ENCODE measurements at regions not wholly inside any gene's neighbourhood (a gene's known extent, or its start where the extent isn't known, plus 50 kb on each side); places are given as distances from the start of the nearest gene placed in this dataset.

DNA sequence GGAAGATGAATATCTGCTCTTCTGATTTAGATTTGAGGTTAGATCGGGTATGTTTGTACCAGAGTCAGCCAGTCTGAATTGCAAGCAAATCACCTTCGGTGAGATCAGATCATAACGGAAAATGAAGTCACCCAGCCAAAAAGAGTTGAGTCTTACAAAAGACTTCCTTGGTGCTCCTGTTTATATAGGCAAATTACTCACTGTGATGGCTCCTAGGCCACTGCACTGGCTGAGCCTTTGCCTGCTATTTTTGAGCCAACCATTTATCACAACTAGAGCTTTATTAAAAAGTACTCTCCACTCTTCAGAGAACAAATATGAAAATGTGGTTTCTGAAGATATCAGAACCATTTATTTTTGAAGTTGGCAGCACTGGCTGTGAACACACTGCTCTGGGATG lies 277.7 kb upstream of the PCSK5 start:
- Mint-ChIP-seq H3K27me3 (ENCODE audit: low read depth in 2 of 2) (peaks cover 0 to 3% of the 10 kb centered on the region in 2 donors), H3K9me3 (peaks cover 0 to 11% of the 10 kb centered on the region in 2 donors), H3K27ac (no peak overlapping the region), H3K4me3 (no peak overlapping the region), H3K36me3 (no peaks in the 10 kb centered on the region), H3K4me1 (no peaks in the 10 kb centered on the region)
- DNase-seq, result no peak
- intact Hi-C loops (cut with micrococcal nuclease), result no loop called here
- TF ChIP-seq, protein P1, sequence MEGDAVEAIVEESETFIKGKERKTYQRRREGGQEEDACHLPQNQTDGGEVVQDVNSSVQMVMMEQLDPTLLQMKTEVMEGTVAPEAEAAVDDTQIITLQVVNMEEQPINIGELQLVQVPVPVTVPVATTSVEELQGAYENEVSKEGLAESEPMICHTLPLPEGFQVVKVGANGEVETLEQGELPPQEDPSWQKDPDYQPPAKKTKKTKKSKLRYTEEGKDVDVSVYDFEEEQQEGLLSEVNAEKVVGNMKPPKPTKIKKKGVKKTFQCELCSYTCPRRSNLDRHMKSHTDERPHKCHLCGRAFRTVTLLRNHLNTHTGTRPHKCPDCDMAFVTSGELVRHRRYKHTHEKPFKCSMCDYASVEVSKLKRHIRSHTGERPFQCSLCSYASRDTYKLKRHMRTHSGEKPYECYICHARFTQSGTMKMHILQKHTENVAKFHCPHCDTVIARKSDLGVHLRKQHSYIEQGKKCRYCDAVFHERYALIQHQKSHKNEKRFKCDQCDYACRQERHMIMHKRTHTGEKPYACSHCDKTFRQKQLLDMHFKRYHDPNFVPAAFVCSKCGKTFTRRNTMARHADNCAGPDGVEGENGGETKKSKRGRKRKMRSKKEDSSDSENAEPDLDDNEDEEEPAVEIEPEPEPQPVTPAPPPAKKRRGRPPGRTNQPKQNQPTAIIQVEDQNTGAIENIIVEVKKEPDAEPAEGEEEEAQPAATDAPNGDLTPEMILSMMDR (IDR thresholded peaks at IDR 0.05), result no peak
- Histone ChIP-seq H3K4me3 (ENCODE audit: low read length) (no peak overlapping the region), H3K9me3 (ENCODE audit: control insufficient read depth, insufficient read depth, low read length) (no peaks in the 10 kb centered on the region), H3K36me3 (ENCODE audit: control insufficient read depth, insufficient read depth, low read length) (no peaks in the 10 kb centered on the region), H3K4me1 (ENCODE audit: control insufficient read depth, insufficient read depth, low read length) (no peaks in the 10 kb centered on the region), H3K27me3 (ENCODE audit: control insufficient read depth, insufficient read depth, low read length) (no peaks in the 10 kb centered on the region), H3K27ac (ENCODE audit: low read length) (no peak overlapping the region)
- ATAC-seq, result no peak
- 65% methylated on average over 3 of the region's 3 CpGs for WGBS (ENCODE audit: insufficient coverage)

DNA sequence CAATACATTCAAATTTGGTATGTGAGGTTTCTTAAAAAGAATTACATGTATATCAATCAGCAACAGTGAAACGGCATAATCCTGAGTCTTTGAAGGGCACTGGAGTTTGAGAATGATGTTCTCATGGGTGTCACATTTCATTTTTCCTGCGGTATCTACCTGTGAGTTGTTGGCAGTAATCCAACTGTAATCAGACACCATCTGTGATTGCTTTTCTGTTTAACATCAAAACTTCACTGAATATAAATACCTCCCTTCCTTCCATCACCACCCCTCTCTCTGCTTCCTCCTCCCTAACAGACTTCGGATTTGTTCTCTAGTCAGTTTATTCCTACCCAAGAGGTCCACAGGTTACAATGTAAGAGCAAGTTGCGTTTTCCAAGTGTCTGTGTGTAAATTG lies 275.2 kb upstream of the PCSK5 start:
- intact Hi-C loops (cut with micrococcal nuclease), result no loop called here
- WGBS (ENCODE audit: insufficient coverage), result 88% methylated on average over 4 of the region's 4 CpGs

DNA sequence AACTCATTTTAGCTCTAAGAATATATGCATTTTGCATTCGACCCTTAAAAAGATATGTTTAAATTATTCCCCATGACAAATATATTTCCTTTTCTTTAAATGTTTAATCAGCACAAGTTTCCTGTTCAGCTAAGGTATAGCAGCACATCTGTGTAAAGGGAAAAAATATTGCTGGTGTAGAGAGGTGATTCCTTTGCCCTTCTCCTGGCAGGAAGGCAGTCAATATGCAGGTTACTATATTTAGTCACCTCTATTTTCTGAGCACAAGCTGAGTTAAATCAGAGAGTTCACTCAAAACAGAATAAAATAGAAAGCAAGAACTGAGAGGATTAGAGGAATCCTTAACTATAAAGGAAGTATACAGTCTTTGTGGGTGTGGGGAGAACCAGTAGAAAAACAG lies 274.4 kb upstream of the PCSK5 start:
- TF ChIP-seq, protein P1 (IDR thresholded peaks at IDR 0.05), result no peak
- no peak overlapping the region for H3K27ac Mint-ChIP-seq
- intact Hi-C loops (cut with micrococcal nuclease), result no loop called here
- no peaks in the 10 kb centered on the region for H3K4me1 Mint-ChIP-seq
- DNase-seq (no peak), ATAC-seq (no peak)
- no peak overlapping the region for H3K27ac ChIP-seq (ENCODE audit: low read length)
- no peaks in the 10 kb centered on the region for H3K36me3 ChIP-seq (ENCODE audit: control insufficient read depth, insufficient read depth, low read length)
- H3K27me3 ChIP-seq (ENCODE audit: control insufficient read depth, insufficient read depth, low read length), result no peaks in the 10 kb centered on the region
- WGBS (ENCODE audit: insufficient coverage), result 20% methylated on average over 1 of the region's 1 CpG
- H3K36me3 Mint-ChIP-seq, result no peaks in the 10 kb centered on the region
- peaks cover 0 to 6% of the 10 kb centered on the region in 2 donors for H3K9me3 Mint-ChIP-seq
- no peak overlapping the region for H3K4me3 ChIP-seq (ENCODE audit: low read length)
- H3K9me3 ChIP-seq (ENCODE audit: control insufficient read depth, insufficient read depth, low read length), result no peaks in the 10 kb centered on the region
- no peaks in the 10 kb centered on the region for H3K4me1 ChIP-seq (ENCODE audit: control insufficient read depth, insufficient read depth, low read length)
- no peak overlapping the region for H3K4me3 Mint-ChIP-seq
- no peaks in the 10 kb centered on the region for H3K27me3 Mint-ChIP-seq (ENCODE audit: low read depth in 2 of 2)

More for the DNA sequence above, 275.2 kb upstream of the PCSK5 start:
- no peak for DNase-seq
- Mint-ChIP-seq H3K4me3 (no peak overlapping the region), H3K27me3 (ENCODE audit: low read depth in 2 of 2) (peaks cover 0 to 3% of the 10 kb centered on the region in 2 donors), H3K36me3 (no peaks in the 10 kb centered on the region), H3K9me3 (peaks cover 0 to 8% of the 10 kb centered on the region in 2 donors), H3K4me1 (no peaks in the 10 kb centered on the region), H3K27ac (no peak overlapping the region)
- no peaks in the 10 kb centered on the region for H3K27me3 ChIP-seq (ENCODE audit: control insufficient read depth, insufficient read depth, low read length)
- no peak overlapping the region for H3K27ac ChIP-seq (ENCODE audit: low read length)
- no peaks in the 10 kb centered on the region for H3K4me1 ChIP-seq (ENCODE audit: control insufficient read depth, insufficient read depth, low read length)
- TF ChIP-seq, protein P1 (IDR thresholded peaks at IDR 0.05), result no peak
- no peak overlapping the region for H3K4me3 ChIP-seq (ENCODE audit: low read length)
- no peak for ATAC-seq
- H3K9me3 ChIP-seq (ENCODE audit: control insufficient read depth, insufficient read depth, low read length), result no peaks in the 10 kb centered on the region
- no peaks in the 10 kb centered on the region for H3K36me3 ChIP-seq (ENCODE audit: control insufficient read depth, insufficient read depth, low read length)

DNA sequence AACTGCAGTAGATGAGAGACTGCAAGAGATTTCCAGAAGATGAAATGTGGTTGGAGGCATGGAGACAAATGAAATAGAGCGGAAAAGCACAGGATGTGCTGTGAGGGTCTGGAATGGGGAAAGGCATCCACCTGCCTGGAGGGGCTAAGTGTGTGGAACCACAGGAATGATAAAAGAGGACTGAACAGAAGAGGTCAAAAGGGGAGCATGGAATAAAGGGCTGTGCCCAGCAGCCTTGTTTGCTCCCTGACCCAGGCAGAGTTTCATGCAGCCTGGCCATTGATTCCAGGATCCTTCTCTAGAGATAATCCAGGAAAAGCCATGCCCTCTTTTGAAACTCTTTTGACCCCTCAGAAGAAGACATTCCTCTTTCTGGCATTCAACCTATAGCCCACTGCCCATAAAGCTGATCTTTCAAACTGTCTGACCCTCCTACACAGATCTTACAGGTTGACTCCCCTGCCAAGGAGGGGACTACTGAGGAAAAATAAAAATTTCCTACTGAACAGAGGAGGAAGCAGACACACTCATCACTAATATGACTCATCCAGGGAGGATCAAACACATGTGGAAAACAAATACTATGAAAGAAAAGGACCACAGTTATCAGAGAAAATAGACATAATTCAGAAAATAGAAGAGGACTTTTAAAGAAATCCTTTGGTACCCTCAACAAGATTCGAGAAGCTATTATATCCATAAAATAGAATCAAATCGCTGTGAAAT lies 273.5 kb upstream of the PCSK5 start:
- TF ChIP-seq, protein P1 (IDR thresholded peaks at IDR 0.05), result no peak
- no peaks in the 10 kb centered on the region for H3K36me3 Mint-ChIP-seq
- ATAC-seq, result no peak

More for the DNA sequence above, 273.5 kb upstream of the PCSK5 start:
- intact Hi-C loops (cut with micrococcal nuclease), result no loop called here
- Histone ChIP-seq H3K4me1 (ENCODE audit: control insufficient read depth, insufficient read depth, low read length) (no peaks in the 10 kb centered on the region), H3K4me3 (ENCODE audit: low read length) (no peak overlapping the region), H3K27ac (ENCODE audit: low read length) (no peak overlapping the region), H3K27me3 (ENCODE audit: control insufficient read depth, insufficient read depth, low read length) (no peaks in the 10 kb centered on the region), H3K36me3 (ENCODE audit: control insufficient read depth, insufficient read depth, low read length) (no peaks in the 10 kb centered on the region), H3K9me3 (ENCODE audit: control insufficient read depth, insufficient read depth, low read length) (no peaks in the 10 kb centered on the region)
- no peaks in the 10 kb centered on the region for H3K4me1 Mint-ChIP-seq
- H3K27ac Mint-ChIP-seq, result no peak overlapping the region
- 100% methylated on average over 1 of the region's 3 CpGs for WGBS (ENCODE audit: insufficient coverage)
- H3K27me3 Mint-ChIP-seq (ENCODE audit: low read depth in 2 of 2), result no peaks in the 10 kb centered on the region
- peaks cover 0 to 8% of the 10 kb centered on the region in 2 donors for H3K9me3 Mint-ChIP-seq
- no peak for DNase-seq
- H3K4me3 Mint-ChIP-seq, result no peak overlapping the region

All from natural killer cell (primary cell).